Aorta (tissue), 5 donors: ENCODE measurements at regions not wholly inside any gene's neighbourhood (a gene's known extent, or its start where the extent isn't known, plus 50 kb on each side); places are given as distances from the start of the nearest gene placed in this dataset.

Experiments
- ATAC-seq: fragments of 200-7000 bp; cut with Tn5 transposase; one replicate; pipeline ENCODE4 v1.9.1; 2022; ENCODE audit warnings: moderate library complexity; ENCODE audit not compliant: low FRiP score
- DNase-seq, 2 donors: peaks; one replicate each; pipeline ENCODE4 v3.0.0-alpha.2; 2020
- H3K27ac ChIP-seq, 2 donors: one replicate each; pipeline ENCODE4 v1.5.1; 2013; ENCODE audit warnings: low read length in 2 of 2, mild to moderate bottlenecking in 2 of 2, moderate library complexity in 2 of 2, control low read depth in 1 of 2, inconsistent platforms in 1 of 2, low read depth in 1 of 2
- H3K27me3 ChIP-seq, 2 donors: one replicate each; pipeline ENCODE4 v1.6.1; 2013; ENCODE audit warnings: control low read depth in 1 of 2, low read length in 1 of 2, mild to moderate bottlenecking in 1 of 2, moderate library complexity in 1 of 2; ENCODE audit not compliant: insufficient read depth in 2 of 2, control insufficient read depth in 1 of 2
- H3K36me3 ChIP-seq, 2 donors: one replicate each; pipeline ENCODE4 v1.6.1; 2013; ENCODE audit warnings: control low read depth in 1 of 2, low read length in 1 of 2, mild to moderate bottlenecking in 1 of 2; ENCODE audit not compliant: insufficient read depth in 2 of 2, control insufficient read depth in 1 of 2
- H3K4me1 ChIP-seq, 2 donors: one replicate each; pipeline ENCODE4 v1.6.1; 2013; ENCODE audit warnings: low read length in 2 of 2, control low read depth in 1 of 2, mild to moderate bottlenecking in 1 of 2, moderate library complexity in 1 of 2; ENCODE audit not compliant: insufficient read depth in 2 of 2, control insufficient read depth in 1 of 2
- H3K4me3 ChIP-seq, 2 donors: one replicate each; pipeline ENCODE4 v1.5.1; 2013; ENCODE audit warnings: low read length in 2 of 2, control low read depth in 1 of 2, mild to moderate bottlenecking in 1 of 2
- H3K9me3 ChIP-seq: one replicate; pipeline ENCODE4 v1.6.1; 2013; ENCODE audit warnings: mild to moderate bottlenecking, low read length; ENCODE audit not compliant: control insufficient read depth
- WGBS, 2 donors: extraction: QIAGEN DNeasy Blood & Tissue Kit; methylation state at CpG; one replicate each; pipeline ENCODE4 v1.1.7; 2013; 5-methylcytosine and 5-hydroxymethylcytosine counted together
- intact Hi-C, 2 donors: fragments of 100-400 bp; cut with DNase I; formaldehyde crosslinking; loops; one replicate each; pipeline versions ENCODE4 v1.14.2 to v1.15.0; 2022
- donor health status: healthy with polysubstance abuse.
- donor health status: Bipolar disorder and iron deficiency.
- donor health status: DM: no; HTN: no; CAD: no.
- donor health status: DM: no; HTN: no; CAD: no.
- donor health status: DM: yes; HTN: yes; CAD: no.

DNA sequence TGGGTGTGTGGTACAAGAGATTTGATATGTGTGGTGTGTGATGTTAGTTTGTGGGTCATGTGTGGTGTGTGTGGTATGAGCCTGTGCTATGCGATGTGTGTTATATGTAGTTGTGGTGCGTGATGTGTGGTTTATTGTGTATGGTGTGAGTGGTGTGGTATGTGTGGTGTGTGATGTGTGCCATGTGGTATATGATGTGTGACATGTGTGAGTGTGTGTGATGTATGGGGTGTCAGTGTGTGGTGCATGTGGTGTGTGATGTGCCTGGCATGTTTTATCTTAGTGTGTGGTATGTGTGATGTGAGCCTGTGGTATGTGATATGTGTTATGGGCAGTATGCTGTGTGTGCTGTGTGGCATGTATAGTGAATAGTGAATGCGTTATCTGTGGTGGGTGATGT lies 273.0 kb upstream of the IRX1 start:
- H3K27ac ChIP-seq: no peak overlapping the region
- H3K27me3 ChIP-seq: no peaks in the 10 kb centered on the region
- intact Hi-C loops: no loop called here
- H3K36me3 ChIP-seq: no peaks in the 10 kb centered on the region
- ATAC-seq: no peak
- H3K4me3 ChIP-seq: no peak overlapping the region
- H3K4me1 ChIP-seq: no peaks in the 10 kb centered on the region
- no peak for DNase-seq
- WGBS, 2 donors: 96 to 97% methylated on average over 3 of the region's 3 CpGs
- H3K9me3 ChIP-seq: no peaks in the 10 kb centered on the region

DNA sequence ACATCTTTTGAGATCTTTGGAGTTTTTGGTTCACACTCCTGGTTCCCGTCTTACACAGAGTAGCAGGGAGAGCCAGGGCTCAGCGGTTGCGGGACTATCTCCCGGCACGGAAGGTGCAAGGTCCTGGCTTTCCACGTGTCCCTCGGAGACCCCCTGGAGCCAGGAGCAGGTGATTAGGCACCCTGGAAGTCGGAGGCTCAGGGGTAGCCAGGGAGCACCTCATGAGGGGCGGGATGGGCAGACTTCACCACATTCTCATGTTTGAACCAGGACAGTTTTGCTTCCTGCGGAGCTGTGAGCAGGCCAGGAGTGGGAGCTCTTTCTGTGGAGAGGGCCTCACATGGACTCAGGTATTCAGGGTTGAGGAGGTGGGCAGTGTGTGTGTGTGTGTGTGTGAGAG lies 273.7 kb upstream of the IRX1 start:
- no peak overlapping the region for H3K4me3 ChIP-seq
- WGBS, 2 donors: 88 to 91% methylated on average over 10 of the region's 10 CpGs
- no peaks in the 10 kb centered on the region for H3K27me3 ChIP-seq
- DNase-seq (no peak), ATAC-seq (no peak)
- H3K27ac ChIP-seq: no peak overlapping the region
- intact Hi-C loops: no loop called here
- H3K4me1 ChIP-seq: no peaks in the 10 kb centered on the region
- H3K36me3 ChIP-seq: no peaks in the 10 kb centered on the region
- no peaks in the 10 kb centered on the region for H3K9me3 ChIP-seq

DNA sequence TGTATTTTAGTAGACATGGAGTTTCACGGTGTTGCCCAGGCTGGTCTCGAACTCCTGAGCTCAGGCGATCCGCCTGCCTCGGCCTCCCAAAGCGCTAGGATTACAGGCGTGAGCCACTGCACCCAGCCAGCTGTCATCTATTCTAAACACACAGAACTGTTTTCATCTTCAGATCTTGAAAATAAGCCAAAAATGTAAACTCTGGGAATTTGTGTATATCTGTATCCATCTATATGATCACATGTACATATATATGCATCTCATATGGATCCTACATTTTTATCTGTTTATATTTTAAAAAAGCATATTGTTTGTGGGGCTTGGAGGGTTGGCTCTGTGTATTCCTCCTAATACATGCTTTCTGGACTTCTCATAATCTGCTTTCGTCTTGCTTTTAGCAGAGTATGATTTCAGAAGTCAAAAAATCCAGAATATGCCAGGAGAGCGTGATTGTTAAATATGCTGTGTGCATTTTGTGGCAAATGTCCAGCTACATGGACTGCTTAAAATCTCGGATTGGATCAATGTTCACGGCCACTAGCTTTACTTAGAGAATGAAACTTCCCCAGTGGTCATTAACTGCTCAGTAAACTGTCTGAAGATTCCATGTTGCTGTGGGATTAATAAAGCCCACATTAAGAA lies 274.4 kb upstream of the IRX1 start:
- no peak overlapping the region for H3K27ac ChIP-seq
- H3K9me3 ChIP-seq: no peaks in the 10 kb centered on the region
- H3K27me3 ChIP-seq: no peaks in the 10 kb centered on the region
- H3K36me3 ChIP-seq: no peaks in the 10 kb centered on the region
- intact Hi-C loops: no loop called here
- H3K4me1 ChIP-seq: no peaks in the 10 kb centered on the region
- ATAC-seq (no peak), DNase-seq (no peak)
- 63 to 64% methylated on average over 11 of the region's 11 CpGs for WGBS, 2 donors
- H3K4me3 ChIP-seq: no peak overlapping the region

DNA sequence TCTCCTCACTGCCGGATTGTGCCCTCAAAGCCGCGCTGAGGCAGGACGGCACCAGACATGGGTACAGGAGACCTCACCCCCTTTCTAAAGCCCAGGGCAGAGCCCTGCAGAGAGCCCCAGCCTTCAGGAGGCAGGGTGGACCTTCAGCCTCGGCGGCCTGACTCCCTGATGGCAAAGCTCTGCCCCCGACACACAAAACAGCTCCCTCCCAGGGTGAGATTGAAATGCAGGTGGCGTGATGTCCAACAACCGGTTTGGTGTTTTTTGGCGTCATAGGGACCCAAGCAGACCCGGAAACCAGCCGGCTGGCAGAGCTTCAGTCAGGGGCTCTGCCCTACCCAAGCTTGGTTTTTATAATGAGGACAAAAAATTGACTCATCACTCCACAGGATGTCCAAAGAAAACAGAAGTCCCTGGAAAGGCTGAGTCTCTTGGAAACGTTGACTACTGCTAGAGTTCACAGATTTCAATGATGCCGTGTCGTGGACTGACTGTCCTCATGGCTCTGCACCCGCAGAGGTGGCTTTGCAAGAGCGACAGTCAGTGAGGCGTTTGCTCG lies 275.2 kb upstream of the IRX1 start:
- WGBS, 2 donors: 70 to 72% methylated on average over 19 of the region's 19 CpGs
- DNase-seq (no peak), ATAC-seq (no peak)

DNA sequence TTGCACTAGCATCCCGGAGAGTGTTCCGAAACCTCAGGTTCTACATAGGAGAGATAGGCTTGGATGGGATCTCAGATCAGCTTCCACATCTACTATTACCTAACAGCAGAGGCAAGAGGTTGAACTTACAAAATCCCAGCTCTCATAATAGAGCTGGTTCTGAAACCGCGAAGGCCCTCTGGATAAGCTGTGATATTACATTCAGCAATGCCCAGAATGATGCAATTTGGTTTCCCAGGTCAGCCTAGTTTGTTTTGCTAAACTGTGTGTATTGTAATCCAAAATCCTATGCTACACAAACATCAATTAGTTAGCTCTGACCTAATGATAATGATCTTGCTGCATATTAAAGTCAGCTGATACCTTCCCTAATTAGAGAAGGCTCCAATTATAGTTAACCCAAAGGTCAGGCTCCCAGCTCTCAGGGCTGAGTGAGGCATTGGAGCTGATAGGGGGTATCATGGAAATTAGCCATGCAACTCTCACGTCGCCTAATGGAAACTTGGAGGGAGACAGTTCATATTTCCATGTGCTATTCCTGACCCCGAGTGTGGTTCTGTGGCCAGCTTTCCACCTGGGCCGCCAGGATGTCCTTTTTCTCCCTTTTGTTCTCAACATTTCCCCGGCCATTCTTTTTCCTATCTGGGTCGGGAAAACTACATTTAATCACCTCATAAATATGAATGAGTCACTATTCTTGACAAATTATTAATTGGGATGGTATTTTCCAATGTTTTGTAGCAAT lies 278.4 kb upstream of the IRX1 start:
- Histone ChIP-seq H3K27me3 (no peaks in the 10 kb centered on the region), H3K4me3 (no peak overlapping the region), H3K9me3 (peaks cover 6% of the 10 kb centered on the region), H3K27ac (no peak overlapping the region), H3K36me3 (no peaks in the 10 kb centered on the region), H3K4me1 (no peaks in the 10 kb centered on the region)
- no peak for DNase-seq
- intact Hi-C loops: no loop called here
- ATAC-seq: no peak
- WGBS, 2 donors: 59 to 66% methylated on average over 10 of the region's 10 CpGs

More for the DNA sequence above, 275.2 kb upstream of the IRX1 start:
- Histone ChIP-seq H3K9me3 (no peaks in the 10 kb centered on the region), H3K27me3 (no peaks in the 10 kb centered on the region), H3K4me3 (no peak overlapping the region), H3K27ac (no peak overlapping the region), H3K36me3 (no peaks in the 10 kb centered on the region), H3K4me1 (no peaks in the 10 kb centered on the region)
- intact Hi-C loops: no loop called here

- no peaks in the 10 kb centered on the region for H3K36me3 ChIP-seq
- intact Hi-C loops: no loop called here
- peaks cover 8% of the 10 kb centered on the region for H3K9me3 ChIP-seq
- H3K27ac ChIP-seq: no peak overlapping the region
- no peaks in the 10 kb centered on the region for H3K4me1 ChIP-seq
- 88 to 90% methylated on average over 4 of the region's 4 CpGs for WGBS, 2 donors
- no peaks in the 10 kb centered on the region for H3K27me3 ChIP-seq
- ATAC-seq (no peak), DNase-seq (no peak)
- no peak overlapping the region for H3K4me3 ChIP-seq
Measured at GRCh38 chr5:3313569-3313968, 282.1 kb upstream of the IRX1 start.

DNA sequence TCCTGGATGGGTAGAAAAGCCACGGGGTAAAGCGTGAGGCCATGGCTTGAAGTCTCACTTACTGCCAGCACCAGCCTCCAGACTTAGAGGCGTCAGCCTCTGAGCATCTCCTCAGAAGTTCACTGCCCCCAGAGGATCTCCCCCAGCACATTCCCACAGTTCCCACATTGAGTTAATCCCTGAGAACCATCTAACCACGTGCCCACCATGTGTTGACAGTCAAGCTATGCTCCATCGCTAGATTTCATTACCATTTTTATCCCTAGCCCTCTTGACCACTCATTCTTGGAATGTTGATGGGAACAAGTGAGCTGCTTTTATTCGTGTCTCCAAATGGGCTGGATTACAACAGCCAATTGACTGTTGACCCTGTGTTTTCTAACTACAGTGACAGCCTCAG lies 283.3 kb upstream of the IRX1 start:
- no peak overlapping the region for H3K27ac ChIP-seq
- no peaks in the 10 kb centered on the region for H3K4me1 ChIP-seq
- intact Hi-C loops: no loop called here
- DNase-seq (no peak), ATAC-seq (no peak)
- WGBS, 2 donors: 72 to 73% methylated on average over 6 of the region's 6 CpGs
- no peaks in the 10 kb centered on the region for H3K27me3 ChIP-seq
- no peak overlapping the region for H3K4me3 ChIP-seq
- no peaks in the 10 kb centered on the region for H3K36me3 ChIP-seq
- peaks cover 8% of the 10 kb centered on the region for H3K9me3 ChIP-seq

DNA sequence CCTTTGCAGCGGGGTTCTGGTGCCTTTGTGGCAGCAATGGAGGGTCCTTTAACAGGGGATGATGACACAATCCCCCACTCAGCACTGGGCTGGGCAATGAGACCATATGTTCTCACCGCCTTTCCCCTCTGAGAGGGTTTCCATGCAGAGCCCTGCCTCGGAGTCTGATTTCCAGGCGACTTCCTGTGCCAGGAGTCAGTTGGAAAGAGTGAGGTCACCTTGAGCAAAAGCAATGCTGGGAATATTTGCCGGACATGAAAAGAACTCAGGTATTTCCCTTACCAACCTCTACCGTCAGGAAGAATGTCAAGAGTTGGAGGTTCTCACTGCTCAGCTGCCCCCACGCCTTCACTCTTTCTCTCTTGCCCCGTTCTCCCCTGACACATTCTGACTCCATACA lies 284.2 kb upstream of the IRX1 start:
- intact Hi-C loops: no loop called here
- H3K9me3 ChIP-seq: peaks cover 8% of the 10 kb centered on the region
- H3K4me1 ChIP-seq: no peaks in the 10 kb centered on the region
- H3K36me3 ChIP-seq: no peaks in the 10 kb centered on the region
- H3K4me3 ChIP-seq: no peak overlapping the region
- ATAC-seq (no peak), DNase-seq (no peak)
- H3K27me3 ChIP-seq: no peaks in the 10 kb centered on the region
- WGBS, 2 donors: 85 to 87% methylated on average over 8 of the region's 8 CpGs
- no peak overlapping the region for H3K27ac ChIP-seq
